HG03457 (cell line): ENCODE measurements at regions not wholly inside any gene's neighbourhood (a gene's known extent, or its start where the extent isn't known, plus 50 kb on each side); places are given as distances from the start of the nearest gene placed in this dataset.

Source experiments
- ATAC-seq: cut with Tn5 transposase; IDR thresholded peaks from one replicate; pipeline ENCODE4 v1.9.1; 2021; ENCODE audit warnings: moderate number of reproducible peaks; ENCODE audit not compliant: unreplicated experiment

DNA sequence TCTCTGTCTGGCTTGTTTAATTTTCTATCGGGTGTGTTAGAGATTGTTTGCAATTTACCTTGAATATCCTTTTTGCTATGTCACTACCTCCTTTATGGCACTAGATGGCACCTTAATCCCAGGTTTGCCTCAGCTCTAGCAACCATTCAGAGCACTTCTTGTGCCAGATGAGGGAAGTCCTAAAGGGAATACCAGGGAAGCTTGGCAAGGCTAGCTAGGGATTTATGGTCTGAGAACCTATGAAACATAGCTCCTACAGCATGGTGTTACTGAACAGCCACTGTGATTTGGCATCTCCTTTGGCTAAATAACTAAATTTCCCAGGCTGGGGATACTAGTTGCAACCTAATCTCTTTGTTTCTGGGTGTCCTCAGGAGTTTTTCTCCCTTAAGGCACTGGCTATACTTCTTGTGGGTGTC, 69.0 kb upstream of the VOPP1 start:
- peak; percentile 77 for ATAC-seq

DNA sequence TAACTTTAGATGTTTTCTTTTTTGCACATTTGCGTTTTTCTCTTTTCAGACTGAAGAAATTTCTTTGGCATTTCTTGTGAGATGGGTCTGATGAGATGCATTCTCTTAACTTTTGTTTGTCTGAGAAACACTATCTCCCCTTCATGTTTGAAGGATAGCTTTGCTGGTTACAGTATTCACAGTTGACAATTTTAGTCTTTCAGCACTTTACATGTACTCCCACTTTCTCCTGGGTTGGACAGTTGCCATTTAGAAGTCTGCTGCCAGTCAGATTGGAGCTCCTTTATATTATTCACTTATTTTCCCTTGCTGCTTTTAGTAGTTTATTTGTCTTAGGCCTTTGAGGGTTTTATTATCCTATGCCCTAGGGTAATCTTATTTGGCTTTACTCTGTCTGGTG, 67.3 kb upstream of the VOPP1 start:
- no peak for ATAC-seq

GRCh38 chr7:55629051-55629677, 56.9 kb upstream of the VOPP1 start:
- no peak for ATAC-seq

DNA sequence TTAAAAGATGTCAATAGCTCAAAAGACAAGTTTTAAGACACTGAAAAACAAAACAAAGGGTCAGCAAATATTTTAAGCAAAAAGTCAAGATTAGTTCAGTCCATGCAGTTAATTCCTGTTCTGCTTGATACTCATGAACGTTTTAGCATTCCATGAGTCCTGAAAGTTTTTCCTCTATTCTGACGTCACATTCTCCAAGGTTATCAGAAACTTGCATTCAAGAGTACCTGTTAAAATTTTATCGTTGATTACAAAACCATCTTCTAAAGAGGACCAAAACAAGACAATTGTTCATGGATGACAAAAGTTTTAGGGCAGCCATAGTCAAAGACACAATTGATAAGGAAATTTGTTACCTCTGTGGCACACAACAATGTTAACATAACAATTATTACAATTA, 52.5 kb upstream of the VOPP1 start:
- no peak for ATAC-seq

DNA sequence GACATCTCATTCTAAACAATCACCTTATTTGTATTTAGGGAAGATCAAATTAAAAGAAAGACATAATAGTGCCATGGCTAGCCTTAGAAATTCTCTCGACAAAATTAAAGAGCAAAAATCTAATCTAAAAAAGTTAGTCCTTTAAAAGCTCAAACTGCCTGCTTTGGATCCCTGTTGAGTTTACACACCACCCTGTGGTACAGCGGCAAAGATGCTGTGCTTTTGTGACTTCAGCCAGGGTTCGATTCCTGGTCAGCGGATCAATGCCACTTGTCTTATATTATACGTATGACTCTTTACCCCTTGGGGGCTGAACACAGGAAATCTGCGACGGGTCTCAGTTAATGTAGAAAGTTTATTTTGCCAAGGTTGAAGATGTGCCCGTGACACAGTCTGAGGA, 51.3 kb upstream of the VOPP1 start:
- no peak for ATAC-seq

DNA sequence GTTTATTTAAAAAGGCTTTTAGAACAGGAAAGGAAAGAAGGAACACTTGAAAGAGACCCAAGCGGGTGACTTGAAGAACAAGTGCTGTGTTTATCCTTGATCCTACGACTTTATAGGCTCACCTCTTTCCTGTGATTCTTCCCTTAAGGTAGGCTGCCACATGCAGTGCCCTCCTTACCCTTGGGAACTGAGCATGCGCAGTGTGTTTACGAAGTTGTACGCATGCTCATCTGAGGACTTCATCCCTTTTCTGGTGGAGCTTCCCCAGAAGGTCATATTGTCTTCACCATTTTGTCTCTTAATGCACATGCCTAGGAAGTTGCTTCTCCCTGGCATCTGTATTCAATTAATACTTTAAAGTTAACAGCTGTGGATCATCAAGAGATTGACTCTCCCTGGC, 49.9 kb upstream of the VOPP1 start:
- ATAC-seq, result no peak
